Activated T-helper 17 cell treated with anti-CD3 and anti-CD28 coated beads, Interleukin-2, amount 50 U/mL, for 72 hours (primary cell): ENCODE measurements at regions not wholly inside any gene's neighbourhood (a gene's known extent, or its start where the extent isn't known, plus 50 kb on each side); places are given as distances from the start of the nearest gene placed in this dataset.
"Not testable (repeated sequence)": the region's sequence is repeated elsewhere in the genome, so short reads cannot be mapped to it uniquely, and the experiment has no call there.

Experiments
- ATAC-seq: fragments of 150-1000 bp; cut with Tn5 transposase; replicated peaks from 2 replicates; pipeline ENCODE4 v1.10.0; 2021; ENCODE audit warnings: mild to moderate bottlenecking, moderate library complexity
- H3K27ac Mint-ChIP-seq: one replicate; pipeline ENCODE4 v1.8.0; 2022; ENCODE audit warnings: mixed read lengths
- H3K27me3 Mint-ChIP-seq: one replicate; pipeline ENCODE4 v1.8.0; 2022; ENCODE audit warnings: mixed read lengths
- H3K36me3 Mint-ChIP-seq: one replicate; pipeline ENCODE4 v1.8.0; 2022; ENCODE audit warnings: low read depth, mild to moderate bottlenecking, mixed read lengths
- H3K4me1 Mint-ChIP-seq: one replicate; pipeline ENCODE4 v1.8.0; 2022; ENCODE audit warnings: mixed read lengths
- H3K4me3 Mint-ChIP-seq: one replicate; pipeline ENCODE4 v1.8.0; 2022; ENCODE audit warnings: mild to moderate bottlenecking, mixed read lengths
- H3K9me3 Mint-ChIP-seq: one replicate; pipeline ENCODE4 v1.8.0; 2022; ENCODE audit warnings: mixed read lengths

DNA sequence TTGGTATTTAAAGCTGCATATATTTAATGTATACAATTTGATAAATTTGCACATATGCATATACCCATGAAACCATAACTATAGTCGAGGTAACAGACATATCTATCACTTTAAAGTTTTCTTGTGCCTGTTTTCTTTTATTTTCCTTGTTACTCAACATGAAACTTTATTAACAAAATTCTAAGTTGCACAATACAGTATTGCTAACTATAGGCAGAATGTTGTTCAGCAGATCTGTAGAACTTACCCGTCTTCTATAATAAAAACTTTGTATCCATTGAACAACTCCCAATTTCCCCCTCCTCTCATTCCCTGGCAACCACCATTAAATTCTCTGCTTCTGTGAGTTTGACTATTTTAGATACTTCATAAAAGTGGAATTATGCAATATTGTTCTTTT lies 404.6 kb upstream of the KCND2 start:
- Mint-ChIP-seq H3K9me3 (peaks cover 20% of the 10 kb centered on the region), H3K4me3 (no peak overlapping the region), H3K27me3 (no peaks in the 10 kb centered on the region), H3K27ac (no peak overlapping the region), H3K36me3 (no peaks in the 10 kb centered on the region), H3K4me1 (no peaks in the 10 kb centered on the region)
- ATAC-seq = no peak

GRCh38 chr7:119879835-119880234 lies 393.1 kb upstream of the KCND2 start:
- Mint-ChIP-seq H3K27me3 (no peaks in the 10 kb centered on the region), H3K36me3 (no peaks in the 10 kb centered on the region), H3K27ac (no peak overlapping the region), H3K9me3 (no peaks in the 10 kb centered on the region), H3K4me3 (no peak overlapping the region), H3K4me1 (no peaks in the 10 kb centered on the region)
- ATAC-seq = no peak

DNA sequence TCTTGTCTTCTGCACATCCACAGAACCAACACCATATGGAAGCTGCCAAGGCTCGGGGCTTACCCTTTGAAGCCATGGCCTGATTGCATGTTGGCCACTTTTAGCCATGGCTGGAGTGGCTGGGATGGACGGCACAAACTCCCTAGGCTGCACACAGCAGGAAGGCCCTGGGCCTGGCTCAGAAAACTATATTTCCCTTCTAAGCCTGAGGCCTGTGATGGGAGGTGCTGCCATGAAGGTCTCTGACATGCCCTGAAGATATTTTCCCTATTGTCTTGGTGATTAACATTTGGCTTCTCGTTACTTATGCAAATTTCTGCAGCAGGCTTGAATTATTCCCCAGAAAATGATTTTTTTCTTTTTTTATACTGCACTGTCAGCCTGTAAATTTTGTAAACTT lies 387.0 kb upstream of the KCND2 start:
- Mint-ChIP-seq H3K9me3 (peaks cover 8% of the 10 kb centered on the region), H3K27ac (no peak overlapping the region), H3K27me3 (no peaks in the 10 kb centered on the region), H3K4me1 (no peaks in the 10 kb centered on the region), H3K4me3 (no peak overlapping the region), H3K36me3 (no peaks in the 10 kb centered on the region)
- ATAC-seq = no peak

DNA sequence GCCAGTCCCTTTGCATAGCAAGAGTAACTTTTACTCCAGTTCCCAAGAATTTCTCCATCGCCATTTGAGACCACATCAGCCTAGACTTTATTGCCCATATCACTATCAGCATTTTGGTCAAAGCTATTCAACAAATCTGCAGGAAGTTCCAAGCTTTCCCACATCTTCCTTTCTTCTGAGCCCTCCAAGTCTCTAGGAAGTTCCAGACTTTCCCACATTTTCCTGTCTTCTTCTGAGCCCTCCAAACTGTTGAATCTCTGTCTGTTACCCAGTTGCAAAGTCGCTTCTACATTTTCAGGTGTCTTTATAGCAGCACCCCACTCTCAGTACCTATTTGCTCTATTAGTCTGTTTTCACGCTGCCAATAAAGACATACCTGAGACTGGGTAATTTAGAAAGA lies 386.4 kb upstream of the KCND2 start:
- not testable (repeated sequence) for H3K4me3 Mint-ChIP-seq, ATAC-seq, H3K36me3 Mint-ChIP-seq, H3K27me3 Mint-ChIP-seq, H3K27ac Mint-ChIP-seq, H3K4me1 Mint-ChIP-seq, H3K9me3 Mint-ChIP-seq

- H3K4me1 Mint-ChIP-seq = no peaks in the 10 kb centered on the region
- H3K27me3 Mint-ChIP-seq = no peaks in the 10 kb centered on the region
- H3K36me3 Mint-ChIP-seq = no peaks in the 10 kb centered on the region
- no peak for ATAC-seq
- H3K9me3 Mint-ChIP-seq = peaks cover 8% of the 10 kb centered on the region
- H3K27ac Mint-ChIP-seq = no peak overlapping the region
- no peak overlapping the region for H3K4me3 Mint-ChIP-seq
These were observed 384.7 kb upstream of the KCND2 start for GRCh38 chr7:119888251-119888650.

- peaks cover 8% of the 10 kb centered on the region for H3K9me3 Mint-ChIP-seq
- ATAC-seq = no peak
These were observed 382.3 kb upstream of the KCND2 start for GRCh38 chr7:119890631-119891030.

GRCh38 chr7:119895320-119895719 lies 377.7 kb upstream of the KCND2 start:
- Mint-ChIP-seq H3K27ac (no peak overlapping the region), H3K9me3 (peaks cover 15% of the 10 kb centered on the region), H3K4me3 (no peak overlapping the region), H3K4me1 (no peaks in the 10 kb centered on the region), H3K27me3 (no peaks in the 10 kb centered on the region), H3K36me3 (no peaks in the 10 kb centered on the region)
- no peak for ATAC-seq

More at GRCh38 chr7:119890631-119891030, 382.3 kb upstream of the KCND2 start:
- Mint-ChIP-seq H3K27ac (no peak overlapping the region), H3K4me1 (no peaks in the 10 kb centered on the region), H3K4me3 (no peak overlapping the region), H3K27me3 (no peaks in the 10 kb centered on the region), H3K36me3 (no peaks in the 10 kb centered on the region)

DNA sequence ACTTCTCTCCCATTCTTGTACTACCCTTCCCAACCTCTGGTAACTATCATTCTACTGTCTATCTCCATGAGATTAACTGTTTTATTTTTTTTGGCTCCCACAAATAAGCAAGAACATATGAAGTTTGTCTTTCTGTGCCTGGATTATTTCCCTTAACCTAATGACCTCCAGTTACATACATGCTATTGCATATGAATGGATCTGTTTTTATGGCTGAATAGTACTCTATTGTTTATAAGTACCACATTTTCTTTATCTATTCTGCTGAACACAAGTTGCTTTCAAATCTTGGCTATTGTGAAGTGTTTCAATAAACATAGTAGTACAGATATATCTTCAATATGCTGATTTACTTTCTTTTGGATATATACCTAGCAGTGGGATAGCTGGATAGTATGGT lies 376.6 kb upstream of the KCND2 start:
- Mint-ChIP-seq H3K4me1 (no peaks in the 10 kb centered on the region), H3K27me3 (no peaks in the 10 kb centered on the region), H3K36me3 (no peaks in the 10 kb centered on the region), H3K27ac (no peak overlapping the region), H3K4me3 (no peak overlapping the region), H3K9me3 (peaks cover 15% of the 10 kb centered on the region)
- ATAC-seq = no peak

GRCh38 chr7:119900996-119901672 lies 371.8 kb upstream of the KCND2 start:
- H3K4me1 Mint-ChIP-seq = no peaks in the 10 kb centered on the region
- no peaks in the 10 kb centered on the region for H3K36me3 Mint-ChIP-seq
- no peak overlapping the region for H3K4me3 Mint-ChIP-seq
- H3K9me3 Mint-ChIP-seq = peaks cover 18% of the 10 kb centered on the region
- no peaks in the 10 kb centered on the region for H3K27me3 Mint-ChIP-seq
- no peak overlapping the region for H3K27ac Mint-ChIP-seq
- ATAC-seq = no peak

- Mint-ChIP-seq H3K27me3 (no peaks in the 10 kb centered on the region), H3K4me3 (no peak overlapping the region), H3K27ac (no peak overlapping the region), H3K4me1 (no peaks in the 10 kb centered on the region), H3K36me3 (no peaks in the 10 kb centered on the region), H3K9me3 (peaks cover 15% of the 10 kb centered on the region)
- ATAC-seq = no peak
These were observed 369.9 kb upstream of the KCND2 start for GRCh38 chr7:119903085-119903484.

DNA sequence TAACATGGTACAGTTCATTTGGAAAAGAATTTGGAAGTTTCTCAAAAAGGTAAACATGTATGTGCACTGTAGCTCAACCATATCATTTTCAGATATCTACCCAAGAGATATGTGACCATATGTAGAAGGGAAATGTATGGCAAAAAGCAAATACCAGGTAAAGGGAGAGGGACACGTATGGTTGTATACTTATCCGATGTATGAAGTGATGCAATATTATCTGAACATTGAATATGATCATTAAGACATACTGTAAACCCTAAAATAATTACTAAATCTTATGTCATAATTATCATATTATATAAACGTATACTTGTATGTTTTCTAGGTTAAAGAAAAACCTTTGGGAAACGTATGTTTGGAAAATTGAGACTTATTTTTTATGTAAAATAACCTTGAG lies 367.5 kb upstream of the KCND2 start:
- H3K27me3 Mint-ChIP-seq = no peaks in the 10 kb centered on the region
- H3K36me3 Mint-ChIP-seq = no peaks in the 10 kb centered on the region
- ATAC-seq = no peak
- H3K27ac Mint-ChIP-seq = no peak overlapping the region
- no peaks in the 10 kb centered on the region for H3K4me1 Mint-ChIP-seq
- H3K9me3 Mint-ChIP-seq = peaks cover 11% of the 10 kb centered on the region
- no peak overlapping the region for H3K4me3 Mint-ChIP-seq

DNA sequence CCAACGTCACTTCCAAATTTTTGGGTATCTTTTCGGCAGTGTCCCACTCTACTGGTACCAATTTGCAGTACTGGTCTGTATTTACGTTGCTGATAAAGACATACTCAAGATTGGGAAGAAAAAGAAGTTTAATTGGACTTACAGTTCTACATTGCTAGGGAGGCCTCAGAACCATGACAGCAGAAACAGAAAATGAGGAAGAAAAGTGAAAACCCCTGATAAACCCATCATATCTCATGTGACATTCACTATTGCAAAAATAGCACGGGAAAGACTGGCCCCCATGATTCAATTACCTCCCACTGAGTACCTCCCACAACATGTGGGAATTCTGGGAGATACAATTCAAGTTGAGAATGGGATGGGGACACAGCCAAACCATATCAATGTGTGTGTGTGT lies 364.0 kb upstream of the KCND2 start:
- no peak overlapping the region for H3K27ac Mint-ChIP-seq
- ATAC-seq = no peak
- H3K4me3 Mint-ChIP-seq = no peak overlapping the region
- H3K27me3 Mint-ChIP-seq = no peaks in the 10 kb centered on the region
- H3K9me3 Mint-ChIP-seq = peaks cover 8% of the 10 kb centered on the region
- no peaks in the 10 kb centered on the region for H3K4me1 Mint-ChIP-seq
- H3K36me3 Mint-ChIP-seq = no peaks in the 10 kb centered on the region

- H3K27ac Mint-ChIP-seq, H3K4me3 Mint-ChIP-seq, H3K4me1 Mint-ChIP-seq, H3K9me3 Mint-ChIP-seq, H3K27me3 Mint-ChIP-seq, ATAC-seq, H3K36me3 Mint-ChIP-seq: not testable (repeated sequence)
These were observed 358.9 kb upstream of the KCND2 start for GRCh38 chr7:119914119-119914518.

DNA sequence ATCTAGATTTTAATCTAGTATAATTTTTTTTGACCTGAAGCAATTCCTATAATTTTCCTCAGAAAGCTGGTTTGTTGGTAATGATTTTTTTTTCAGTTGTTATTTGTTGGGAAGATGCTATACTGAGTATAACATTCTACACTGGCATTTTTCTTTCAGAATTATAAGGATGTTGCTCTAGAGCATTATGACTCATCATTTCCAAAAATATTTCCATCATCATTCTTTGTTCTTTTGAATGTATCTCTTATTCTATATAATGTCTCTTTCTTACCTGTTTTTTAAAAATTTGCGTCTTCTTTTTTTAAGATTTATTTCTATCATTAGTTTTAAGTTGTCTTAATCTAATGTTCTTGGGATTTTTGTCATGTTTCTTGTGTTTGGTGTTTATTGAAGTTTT lies 356.5 kb upstream of the KCND2 start:
- ATAC-seq = no peak
- Mint-ChIP-seq H3K4me3 (no peak overlapping the region), H3K27me3 (no peaks in the 10 kb centered on the region), H3K36me3 (no peaks in the 10 kb centered on the region), H3K9me3 (peaks cover 4% of the 10 kb centered on the region), H3K4me1 (no peaks in the 10 kb centered on the region), H3K27ac (no peak overlapping the region)

- H3K36me3 Mint-ChIP-seq = no peaks in the 10 kb centered on the region
- H3K27me3 Mint-ChIP-seq = no peaks in the 10 kb centered on the region
- peaks cover 4% of the 10 kb centered on the region for H3K9me3 Mint-ChIP-seq
- H3K27ac Mint-ChIP-seq = no peak overlapping the region
- ATAC-seq = no peak
- no peaks in the 10 kb centered on the region for H3K4me1 Mint-ChIP-seq
- no peak overlapping the region for H3K4me3 Mint-ChIP-seq
These were observed 354.8 kb upstream of the KCND2 start for GRCh38 chr7:119918185-119918584.

DNA sequence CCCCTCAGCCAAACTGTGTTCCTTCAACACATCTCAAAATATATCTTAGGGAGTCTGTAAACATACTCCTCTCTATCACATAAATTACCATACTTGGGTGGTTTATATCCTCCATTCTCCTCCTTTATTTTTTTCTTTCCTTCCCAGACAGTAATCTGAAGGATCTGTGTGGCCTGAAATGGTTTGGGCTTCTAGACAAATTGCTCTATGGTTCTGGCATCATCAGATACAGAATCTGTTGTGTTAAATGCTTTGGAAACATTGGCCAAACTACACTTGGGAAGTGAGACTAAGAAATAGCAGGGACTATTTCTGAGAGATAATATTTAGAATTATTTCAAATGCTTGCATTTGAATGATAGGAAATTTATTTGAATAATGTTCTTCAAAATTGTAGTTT lies 353.0 kb upstream of the KCND2 start:
- Mint-ChIP-seq H3K36me3 (no peaks in the 10 kb centered on the region), H3K9me3 (peaks cover 4% of the 10 kb centered on the region), H3K27ac (no peak overlapping the region), H3K4me3 (no peak overlapping the region), H3K27me3 (no peaks in the 10 kb centered on the region), H3K4me1 (no peaks in the 10 kb centered on the region)
- ATAC-seq = no peak
